ENCODE measurements at regions not wholly inside any gene's neighbourhood (a gene's known extent, or its start where the extent isn't known, plus 50 kb on each side); places are given as distances from the start of the nearest gene placed in this dataset.

DNA sequence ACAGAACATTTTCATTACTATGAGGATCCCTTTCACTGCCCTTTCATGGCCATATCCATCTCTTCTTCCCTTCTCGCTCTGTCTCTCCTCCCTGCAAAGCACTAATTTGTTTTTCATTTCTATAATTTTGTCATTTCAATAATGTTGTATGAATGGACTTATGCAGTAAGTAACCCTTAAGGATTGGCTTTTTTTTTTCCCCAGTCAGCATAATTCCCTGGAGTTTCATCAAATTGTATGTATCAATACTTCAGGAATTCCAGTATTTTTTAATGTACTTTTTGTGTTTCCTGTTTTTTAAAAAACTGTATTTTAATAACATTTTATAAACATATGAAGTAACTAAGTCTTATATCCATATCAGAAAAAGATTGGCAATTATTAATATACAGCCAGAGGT lies 1016.0 kb upstream of the SEMA6D start:
- DNase-seq (ENCODE audit: extremely low read depth in 1 of 11, low read depth in 9 of 11, low spot score in 4 of 11), result no peak

DNA sequence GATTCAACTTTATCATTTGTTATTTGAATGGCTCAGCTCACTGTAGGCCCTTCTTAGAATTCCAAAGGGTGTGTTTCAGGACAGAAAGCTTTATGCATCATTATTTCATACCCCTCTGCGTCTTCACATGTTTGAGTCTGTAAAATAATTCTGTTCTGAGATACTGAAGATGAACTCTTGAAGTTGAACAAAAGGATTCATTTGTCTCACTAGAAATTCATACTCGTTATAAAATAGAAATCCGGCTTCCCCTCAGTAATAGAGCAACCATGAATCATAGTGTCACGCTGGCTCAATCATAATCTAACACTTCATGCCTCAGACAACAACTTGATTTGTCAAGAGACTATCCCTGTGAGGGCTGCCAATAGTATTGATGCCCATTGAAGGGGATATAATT lies 1015.4 kb upstream of the SEMA6D start:
- no peak for DNase-seq (ENCODE audit: extremely low read depth in 1 of 11, low read depth in 9 of 11, low spot score in 4 of 11)

DNA sequence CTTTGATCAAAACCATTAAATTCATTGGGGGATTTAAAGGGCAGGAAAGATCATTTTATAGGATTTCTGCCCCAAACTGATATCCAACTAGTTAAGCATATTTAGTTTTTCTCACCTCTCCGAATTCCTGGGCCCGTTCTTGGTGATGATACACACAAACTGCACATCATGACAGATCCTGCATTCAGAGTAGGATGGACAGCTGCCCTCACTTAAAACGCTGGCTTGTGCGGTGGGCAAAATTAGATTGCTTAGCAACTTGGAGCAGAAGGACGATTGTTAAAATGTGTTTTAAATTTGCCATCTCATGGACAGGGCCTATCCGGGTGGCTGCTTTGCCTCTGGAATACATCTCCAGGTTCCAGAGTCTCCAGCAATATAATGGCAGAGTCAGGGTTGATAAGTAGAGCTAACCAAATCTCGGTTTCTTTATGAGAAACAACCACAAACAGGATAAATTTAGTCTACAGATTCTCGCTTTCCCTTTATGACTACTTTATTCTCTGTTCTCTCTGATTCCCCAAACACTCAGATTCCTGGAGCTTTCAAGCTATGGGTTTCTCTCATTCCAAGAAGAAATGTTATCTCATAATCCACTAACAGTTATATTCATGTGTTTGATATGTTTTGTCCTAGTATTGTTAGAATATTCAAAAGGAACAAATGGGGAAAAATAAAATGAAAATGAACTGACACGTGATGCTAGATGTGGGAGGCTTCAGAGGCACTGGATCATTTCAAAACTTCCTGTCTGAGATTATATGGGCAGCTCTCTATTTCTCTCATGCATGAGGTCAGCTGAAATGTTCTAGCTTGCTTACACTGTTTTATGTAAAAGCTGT lies 1014.1 kb upstream of the SEMA6D start:
- DNase-seq (ENCODE audit: extremely low read depth in 1 of 11, low read depth in 9 of 11, low spot score in 4 of 11), result no peak

DNA sequence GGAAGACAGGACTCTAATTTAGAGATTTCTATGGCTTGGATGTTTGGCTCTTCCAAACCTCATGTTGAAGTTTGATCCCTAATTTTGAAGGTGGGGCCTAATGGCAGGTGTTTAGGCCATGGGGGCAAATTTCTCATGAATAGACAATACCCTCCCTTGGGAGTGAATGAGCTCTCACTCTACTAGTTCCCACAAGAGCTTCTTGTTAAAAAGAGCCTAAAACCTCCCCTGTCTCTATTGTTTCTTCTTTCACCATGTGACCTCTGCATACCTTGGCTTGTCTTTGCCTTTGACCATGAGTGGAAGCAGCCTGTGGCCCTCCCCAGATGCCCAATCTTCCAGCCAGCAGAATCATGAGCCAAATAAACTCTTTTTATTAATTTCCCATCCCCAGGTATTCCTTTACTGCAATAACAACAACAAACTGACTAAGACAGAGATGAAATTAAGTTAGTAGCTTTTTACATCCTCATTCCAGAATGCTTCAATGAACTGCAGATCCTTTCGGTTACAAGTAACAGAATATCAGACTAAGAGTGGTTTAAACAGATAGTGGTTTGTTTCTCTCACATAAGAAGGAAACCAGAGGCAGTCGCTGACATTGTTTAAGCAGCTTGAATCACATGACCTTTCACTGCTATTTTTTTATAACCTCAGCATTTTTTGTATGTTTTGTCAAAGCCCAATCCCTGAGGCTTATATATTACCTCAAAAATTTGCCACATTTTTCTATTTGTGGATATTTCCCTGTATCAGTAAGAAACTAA lies 1013.3 kb upstream of the SEMA6D start:
- no peak for DNase-seq (ENCODE audit: extremely low read depth in 1 of 11, low read depth in 9 of 11, low spot score in 4 of 11)

DNA sequence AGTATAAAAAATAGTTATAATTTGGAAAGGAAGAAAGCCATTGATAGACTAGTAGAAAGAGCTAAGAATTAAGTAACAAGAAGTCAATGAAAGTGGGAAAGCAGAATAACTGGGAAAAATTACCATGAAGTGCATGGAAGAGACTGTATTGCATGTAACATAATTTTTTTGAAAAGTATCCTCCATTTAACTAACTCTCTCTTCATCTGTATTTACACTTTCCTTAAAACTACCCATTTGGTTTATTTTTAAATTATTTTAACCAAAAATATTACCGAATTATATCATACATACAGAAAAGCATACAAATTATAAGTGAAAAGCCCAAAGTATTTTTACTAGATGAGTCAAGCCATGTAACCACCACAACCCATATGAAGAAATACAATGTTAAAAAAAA lies 1009.9 kb upstream of the SEMA6D start:
- no peak for DNase-seq (ENCODE audit: extremely low read depth in 1 of 11, low read depth in 9 of 11, low spot score in 4 of 11)

DNA sequence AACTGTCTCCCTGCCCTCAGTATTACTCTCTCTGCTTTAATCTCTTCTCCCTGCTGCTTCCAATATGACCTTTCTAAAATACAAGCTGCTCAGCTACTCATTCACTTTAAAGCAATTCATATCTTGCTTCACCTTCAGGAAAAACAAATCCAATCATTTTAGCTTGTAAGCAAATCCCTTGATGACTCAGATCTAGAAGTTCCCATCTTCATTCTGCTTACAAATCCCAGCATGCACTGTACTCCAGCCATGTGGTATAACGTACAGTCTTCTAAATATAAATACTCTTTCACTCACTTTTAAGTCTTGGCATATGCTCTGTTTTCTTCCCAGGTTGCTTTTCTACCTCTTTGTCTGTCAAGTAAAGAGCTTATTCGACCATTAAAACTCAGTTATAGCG lies 1009.1 kb upstream of the SEMA6D start:
- DNase-seq (ENCODE audit: extremely low read depth in 1 of 11, low read depth in 9 of 11, low spot score in 4 of 11), result no peak

DNA sequence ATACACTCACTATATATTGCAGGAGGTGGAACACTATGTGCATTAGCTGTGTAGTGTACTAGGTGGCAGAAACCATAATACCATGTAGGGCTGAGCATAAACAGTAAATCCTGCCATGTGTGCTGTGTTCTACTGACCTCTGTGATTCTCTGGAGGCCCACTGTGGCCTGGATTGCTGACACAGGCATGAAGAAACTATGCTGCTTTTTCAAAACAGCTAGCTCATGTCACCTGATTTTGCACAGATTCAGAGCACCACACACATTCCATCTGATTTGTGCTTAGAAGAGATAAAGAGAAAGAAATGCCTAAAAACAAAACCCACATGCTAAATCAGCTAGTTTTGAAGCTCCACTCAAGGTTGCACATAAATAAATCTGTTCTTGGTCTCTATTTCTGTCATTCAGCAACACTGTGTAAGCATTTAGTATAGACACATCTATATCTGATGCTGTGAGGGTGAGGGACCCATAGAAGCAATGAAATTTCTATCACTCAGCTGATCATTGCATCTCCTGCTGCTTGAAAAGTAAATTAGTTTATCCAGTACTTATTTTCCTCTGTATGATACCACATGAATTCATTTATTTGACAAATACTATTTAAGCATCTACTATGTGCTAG lies 1007.7 kb upstream of the SEMA6D start:
- DNase-seq (ENCODE audit: extremely low read depth in 1 of 11, low read depth in 9 of 11, low spot score in 4 of 11), result peak in 6 of 11 donors; percentile 1 to 10 (median 6)

DNA sequence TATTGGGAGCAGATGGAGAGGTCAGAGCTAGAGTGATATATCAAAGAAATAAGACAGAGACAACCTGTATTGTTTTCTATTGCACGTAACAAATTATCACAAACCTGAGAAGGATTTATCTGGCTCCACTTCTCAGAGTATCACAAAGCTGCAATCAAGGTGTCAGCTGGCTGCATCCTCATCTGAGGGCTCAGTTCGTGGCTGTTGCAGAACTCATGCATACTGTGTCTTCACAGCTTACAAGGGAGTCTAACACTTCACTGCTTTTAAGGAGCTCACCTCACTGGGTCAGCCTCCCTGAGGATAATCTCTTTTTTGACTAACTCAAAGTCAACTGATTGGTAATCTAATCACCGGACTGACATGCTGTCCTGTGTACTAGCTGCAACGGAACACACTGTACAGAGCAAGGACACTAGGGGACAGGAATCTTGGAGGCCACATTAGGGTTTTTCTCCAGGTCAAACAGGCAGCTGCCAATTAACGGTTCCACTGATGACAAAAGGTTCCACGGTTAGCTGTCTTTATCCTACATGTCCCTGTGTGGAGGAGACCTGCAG lies 1006.8 kb upstream of the SEMA6D start:
- DNase-seq (ENCODE audit: extremely low read depth in 1 of 11, low read depth in 9 of 11, low spot score in 4 of 11), result no peak

DNA sequence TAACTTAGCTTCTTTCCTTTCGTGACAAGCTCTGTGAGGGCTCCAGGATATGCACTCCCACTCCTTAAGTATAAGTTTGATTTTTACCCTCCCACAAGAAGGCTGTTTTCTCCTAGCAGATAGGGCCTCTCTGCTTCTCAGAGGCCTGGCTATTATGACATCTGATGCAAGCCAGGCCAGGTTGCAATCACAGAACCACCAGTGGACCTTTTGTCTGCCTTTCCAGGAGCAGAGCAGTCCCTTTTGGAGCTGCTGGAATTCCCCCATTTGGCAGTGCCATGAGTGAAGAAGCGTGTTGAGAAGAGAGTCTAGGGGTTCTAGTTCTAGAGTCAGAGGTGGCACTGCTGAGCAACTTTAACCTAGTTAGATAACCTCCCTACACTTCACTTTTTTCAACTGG lies 1004.3 kb upstream of the SEMA6D start:
- DNase-seq (ENCODE audit: extremely low read depth in 1 of 11, low read depth in 9 of 11, low spot score in 4 of 11), result no peak

DNA sequence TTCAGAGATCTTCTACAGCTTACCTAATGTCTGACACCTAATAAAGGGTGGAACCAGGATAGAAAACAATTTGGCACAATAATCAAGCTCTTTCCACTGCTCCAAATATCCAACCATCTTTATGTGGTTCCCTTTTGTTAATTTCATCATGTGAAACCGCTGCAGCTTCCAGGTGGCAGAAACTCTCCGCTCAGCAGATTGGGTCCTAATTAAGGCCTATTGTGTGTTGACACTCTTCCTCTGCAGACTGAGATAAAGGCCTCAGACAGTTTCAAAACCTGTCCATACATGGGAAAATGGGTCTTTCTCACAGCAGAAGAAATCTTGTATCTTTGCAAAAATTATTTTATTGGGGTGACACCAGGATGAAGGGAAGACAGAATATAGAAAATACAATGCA lies 1002.4 kb upstream of the SEMA6D start:
- no peak for DNase-seq (ENCODE audit: extremely low read depth in 1 of 11, low read depth in 9 of 11, low spot score in 4 of 11)

DNA sequence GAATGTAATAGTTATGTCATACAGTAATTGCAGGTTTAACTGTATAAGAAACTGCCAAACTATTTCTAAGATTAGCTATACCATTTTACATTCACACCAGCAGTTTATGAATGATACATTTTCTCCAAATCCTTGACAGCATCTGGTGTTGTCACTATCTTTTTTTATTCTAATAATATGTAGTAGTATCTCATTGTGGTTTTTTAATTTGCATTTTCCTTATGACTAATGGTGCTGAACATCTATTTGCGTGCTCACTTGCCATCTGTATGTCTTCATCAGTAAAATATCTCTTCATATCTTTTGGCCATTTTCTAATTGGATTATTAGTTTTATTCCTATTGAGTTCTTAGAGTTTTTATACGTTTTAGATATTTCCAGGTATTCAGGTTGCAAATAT lies 994.0 kb upstream of the SEMA6D start:
- DNase-seq (ENCODE audit: extremely low read depth in 1 of 11, low read depth in 9 of 11, low spot score in 4 of 11), result no peak

DNA sequence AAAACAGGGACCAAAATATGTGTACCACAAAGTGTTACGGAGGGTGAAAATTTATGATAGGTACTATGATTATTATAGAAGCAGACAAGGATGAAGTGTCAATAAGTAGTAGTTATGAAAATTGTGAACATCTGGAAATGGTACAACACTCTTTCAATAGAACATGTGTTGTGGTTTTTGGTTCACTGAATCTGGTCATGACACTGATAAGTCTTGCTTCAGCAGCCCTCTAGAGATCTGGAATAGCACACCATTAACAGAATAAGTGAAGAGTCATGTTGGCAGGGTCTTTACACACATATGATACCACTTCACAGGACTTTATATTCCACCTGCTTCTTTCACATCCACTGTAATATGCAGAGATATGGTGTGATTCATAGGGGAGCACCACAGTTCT lies 985.2 kb upstream of the SEMA6D start:
- no peak for DNase-seq (ENCODE audit: extremely low read depth in 1 of 11, low read depth in 9 of 11, low spot score in 4 of 11)

DNA sequence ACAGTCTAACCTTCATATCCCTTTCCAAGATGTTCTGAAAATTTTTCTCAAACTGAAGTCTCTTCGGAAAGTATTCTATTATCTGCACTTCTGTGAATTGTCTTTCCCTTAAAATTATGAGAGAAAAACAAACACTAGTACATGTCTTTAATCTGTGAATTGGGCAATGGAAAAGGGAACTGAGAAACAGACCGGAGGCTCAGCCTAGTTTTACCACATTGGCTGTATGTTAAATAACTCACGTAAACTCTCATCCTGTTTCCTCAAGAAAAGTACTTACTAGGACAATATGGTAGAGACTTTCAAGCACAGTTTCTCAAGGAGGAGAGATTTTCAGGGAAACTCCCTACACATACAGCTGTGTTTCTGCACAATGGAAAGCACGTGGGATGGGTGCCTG lies 982.2 kb upstream of the SEMA6D start:
- no peak for DNase-seq (ENCODE audit: extremely low read depth in 1 of 11, low read depth in 9 of 11, low spot score in 4 of 11)

DNA sequence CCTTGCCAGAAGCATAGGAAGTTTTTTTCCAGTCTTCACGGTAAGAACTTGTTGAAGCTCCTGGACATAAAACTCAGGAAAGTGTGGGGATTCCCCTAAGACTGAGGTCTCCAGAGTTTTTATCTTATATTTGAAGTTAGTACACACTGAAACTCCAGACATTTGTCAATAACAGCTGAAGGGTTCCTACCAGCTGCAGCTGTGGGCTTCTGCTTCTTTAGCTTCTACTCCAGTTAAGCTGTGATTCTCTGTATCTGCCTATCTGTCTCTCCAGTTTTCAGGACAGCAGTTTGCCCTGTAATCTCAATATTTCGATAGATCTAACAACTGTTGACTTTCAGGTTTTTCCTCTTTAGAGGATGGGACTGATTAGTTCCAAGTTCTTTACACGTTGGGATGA lies 966.0 kb upstream of the SEMA6D start:
- no peak for DNase-seq (ENCODE audit: extremely low read depth in 1 of 11, low read depth in 9 of 11, low spot score in 4 of 11)

DNA sequence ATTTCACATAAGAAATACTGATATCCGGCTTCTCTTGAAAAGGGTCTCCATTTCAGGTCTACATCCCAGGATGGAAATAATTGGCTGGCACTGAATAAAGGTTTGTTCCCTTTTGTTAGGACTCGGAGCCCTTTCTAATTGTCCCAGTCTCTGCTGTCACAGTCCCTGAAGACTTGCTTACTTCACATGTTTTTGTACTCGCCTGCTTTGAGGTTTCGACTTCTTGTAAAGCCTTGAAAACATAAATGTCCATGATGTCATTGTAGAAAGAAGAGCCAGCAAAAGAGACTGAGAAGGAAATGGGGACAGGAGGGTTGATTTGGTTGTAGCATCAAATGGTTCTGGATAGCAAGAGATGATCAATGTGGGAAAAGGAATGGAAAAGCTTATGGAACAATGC lies 963.4 kb upstream of the SEMA6D start:
- no peak for DNase-seq (ENCODE audit: extremely low read depth in 1 of 11, low read depth in 9 of 11, low spot score in 4 of 11)

DNA sequence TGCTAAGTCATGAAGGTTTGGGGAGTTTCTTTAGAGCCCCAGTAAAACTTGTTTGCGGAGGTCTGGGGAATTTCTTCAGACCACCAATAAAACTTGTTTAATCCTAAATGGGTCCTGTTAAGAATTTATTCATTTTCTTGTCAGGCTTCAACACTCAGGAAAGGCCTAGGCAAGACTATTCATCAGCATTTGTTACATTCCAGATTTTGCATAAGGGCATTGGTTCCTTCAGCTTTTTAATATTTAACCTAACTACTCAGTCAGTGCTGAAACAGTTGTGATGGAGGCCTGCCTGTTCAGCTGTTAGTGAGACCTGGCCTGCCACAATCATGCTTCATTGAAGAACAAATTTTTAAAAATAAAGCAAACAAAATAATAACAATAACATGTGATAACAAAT lies 954.2 kb upstream of the SEMA6D start:
- no peak for DNase-seq (ENCODE audit: extremely low read depth in 1 of 11, low read depth in 9 of 11, low spot score in 4 of 11)

DNA sequence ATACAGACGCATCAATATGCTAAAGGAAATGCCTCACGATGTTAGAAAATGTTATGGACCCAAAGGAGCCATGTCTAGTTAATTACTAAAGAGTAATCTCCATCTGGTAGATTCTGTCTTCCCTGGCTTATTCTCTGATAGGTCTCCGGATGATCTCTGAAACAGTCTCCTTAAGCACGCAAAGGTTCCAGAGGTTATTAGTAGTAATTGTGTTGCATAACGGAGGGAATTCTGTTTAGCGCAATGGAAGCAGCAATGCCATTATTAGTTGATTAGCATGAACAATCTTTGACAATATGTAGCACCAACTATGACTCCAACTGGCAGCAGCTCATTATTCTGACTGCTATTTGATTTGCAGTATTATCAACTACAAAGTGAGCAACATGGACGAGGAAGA lies 952.5 kb upstream of the SEMA6D start:
- no peak for DNase-seq (ENCODE audit: extremely low read depth in 1 of 11, low read depth in 9 of 11, low spot score in 4 of 11)

DNA sequence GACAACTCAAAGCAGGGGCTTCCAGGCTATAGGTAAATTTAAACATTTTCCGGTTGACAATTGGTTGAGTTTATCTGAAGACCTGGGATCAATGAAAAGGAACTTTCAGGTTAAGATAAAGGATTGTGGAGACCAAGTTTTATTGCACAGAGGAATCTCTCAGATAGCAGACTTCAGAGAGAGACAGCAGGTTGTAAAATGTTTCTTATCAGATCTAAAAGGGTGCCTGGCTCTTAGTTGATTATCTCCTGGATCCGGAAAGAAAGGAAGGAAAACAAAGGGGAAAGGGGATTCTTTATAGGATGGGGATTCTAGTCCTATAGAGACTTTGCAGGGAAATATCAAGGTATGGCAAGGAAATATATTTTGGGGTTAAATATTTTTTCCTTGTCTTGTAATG lies 951.3 kb upstream of the SEMA6D start:
- no peak for DNase-seq (ENCODE audit: extremely low read depth in 1 of 11, low read depth in 9 of 11, low spot score in 4 of 11)

DNA sequence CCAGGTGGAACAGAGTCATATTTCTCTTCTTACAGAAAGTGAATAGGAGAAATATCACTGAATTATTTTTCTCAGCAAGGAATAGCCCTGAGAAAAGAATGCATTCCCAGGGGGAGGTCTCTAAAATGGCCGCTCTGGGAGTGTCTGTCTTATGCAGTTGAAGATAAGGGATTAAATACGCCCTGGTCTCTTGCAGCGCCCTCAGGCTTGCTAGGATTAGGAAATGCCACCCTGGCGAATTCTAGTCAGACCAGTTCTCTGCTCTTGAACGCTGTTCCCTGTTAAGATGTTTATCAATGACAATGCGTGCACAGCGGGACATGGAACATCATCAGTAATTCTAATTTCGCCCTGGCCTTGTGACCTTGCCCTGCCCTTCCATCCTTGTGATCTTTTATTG lies 949.0 kb upstream of the SEMA6D start:
- no peak for DNase-seq (ENCODE audit: extremely low read depth in 1 of 11, low read depth in 9 of 11, low spot score in 4 of 11)

DNA sequence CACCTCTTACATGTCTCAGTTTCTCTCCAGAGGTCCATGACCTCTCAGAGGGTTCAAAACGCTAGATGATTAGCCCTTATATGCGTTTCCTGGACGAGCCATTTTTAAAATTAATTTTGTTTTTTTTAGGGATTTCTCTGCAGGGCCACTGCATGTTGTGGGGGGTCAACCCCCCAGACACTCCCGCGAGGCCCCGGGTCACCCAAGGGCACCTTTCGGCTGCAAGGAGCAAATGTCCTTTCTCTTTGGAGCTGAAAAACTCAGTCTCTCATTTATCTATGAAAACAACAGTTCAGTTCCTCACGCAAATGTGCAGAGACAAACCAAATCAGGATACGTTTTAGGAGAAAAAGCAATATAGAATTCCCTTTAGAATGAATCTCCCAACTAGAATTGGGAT lies 944.3 kb upstream of the SEMA6D start:
- no peak for DNase-seq (ENCODE audit: extremely low read depth in 1 of 11, low read depth in 9 of 11, low spot score in 4 of 11)

Data from renal cortex interstitium (tissue), 11 donors.